Ovary (tissue), 7 donors: ENCODE measurements at regions not wholly inside any gene's neighbourhood (a gene's known extent, or its start where the extent isn't known, plus 50 kb on each side); places are given as distances from the start of the nearest gene placed in this dataset.

Experiments used
- DNase-seq, 5 donors: peaks; one replicate each; pipeline ENCODE4 v3.0.0-alpha.2; 2019 to 2020
- H3K27ac ChIP-seq, 2 donors: fragments of 200-600 bp; one replicate each; pipeline versions ENCODE4 v1.5.1 to v1.8.0; 2019 to 2022
- H3K27me3 ChIP-seq: fragments of 200-600 bp; one replicate; pipeline ENCODE4 v1.8.0; 2022
- H3K36me3 ChIP-seq: fragments of 200-600 bp; sonication (generic); one replicate; pipeline ENCODE4 v1.5.1; 2019
- H3K4me1 ChIP-seq: one replicate; pipeline ENCODE4 v1.8.1; 2013; ENCODE audit warnings: mild to moderate bottlenecking, moderate library complexity; ENCODE audit not compliant: insufficient read depth
- H3K4me3 ChIP-seq: fragments of 200-600 bp; sonication (generic); one replicate; pipeline ENCODE4 v1.5.1; 2017
- H3K9me3 ChIP-seq, 2 donors: fragments of 200-600 bp in 1 of 2; sonication (generic) in 1 of 2; one replicate each; pipeline versions ENCODE4 v1.5.1 to v1.8.1; 2013 to 2019; ENCODE audit warnings: mild to moderate bottlenecking in 1 of 2, moderate library complexity in 1 of 2
- EP300 ChIP-seq: sonication (generic); formaldehyde crosslinking; IDR thresholded peaks from one replicate; pipeline ENCODE4 v1.6.1; 2017; ENCODE audit warnings: antibody characterized with exemption
- POLR2A ChIP-seq: fragments of 450-650 bp; IDR thresholded peaks from one replicate; pipeline ENCODE4 v1.6.1; 2017; ENCODE audit warnings: antibody characterized with exemption, mild to moderate bottlenecking, moderate library complexity
- WGBS, 3 donors: extraction: QIAGEN DNeasy Blood & Tissue Kit in 1 of 3; methylation state at CpG; one replicate each; pipeline versions ENCODE4 v1.1.5 to v1.1.7; 2013 to 2017; 5-methylcytosine and 5-hydroxymethylcytosine counted together
- intact Hi-C, 4 donors: fragments of 100-400 bp; cut with DNase I; formaldehyde crosslinking; loops; one replicate each; pipeline versions ENCODE4 v1.11.0 to v1.15.1; 2022 to 2023
- TF ChIP-seq, protein P1 (sequence below), 3 donors: fragments of 450-650 bp in 2 of 3; fragments of 200-600 bp in 1 of 3; IDR thresholded peaks; one replicate each; pipeline versions ENCODE4 v1.5.1 to v1.8.0; 2016 to 2022; ENCODE audit warnings: antibody characterized with exemption in 3 of 3, mild to moderate bottlenecking in 1 of 3
- donor health status: DM: no; HTN: no; CAD: no; lungs with moderate emphysema.
- donor health status: DM: no; HTN: no; CAD: no.
- donor health status: Bipolar disorder and iron deficiency.
- donor health status: DM: no; HTN: no; CAD: no.
- donor health status: DM: yes; HTN: yes; CAD: no.

- Histone ChIP-seq H3K27ac (no peak overlapping the region), H3K9me3 (no peaks in the 10 kb centered on the region), H3K27me3 (no peaks in the 10 kb centered on the region), H3K36me3 (no peaks in the 10 kb centered on the region), H3K4me1 (no peaks in the 10 kb centered on the region), H3K4me3 (no peak overlapping the region)
- TF ChIP-seq EP300 (no peak), POLR2A (no peak)
- TF ChIP-seq, protein P1, sequence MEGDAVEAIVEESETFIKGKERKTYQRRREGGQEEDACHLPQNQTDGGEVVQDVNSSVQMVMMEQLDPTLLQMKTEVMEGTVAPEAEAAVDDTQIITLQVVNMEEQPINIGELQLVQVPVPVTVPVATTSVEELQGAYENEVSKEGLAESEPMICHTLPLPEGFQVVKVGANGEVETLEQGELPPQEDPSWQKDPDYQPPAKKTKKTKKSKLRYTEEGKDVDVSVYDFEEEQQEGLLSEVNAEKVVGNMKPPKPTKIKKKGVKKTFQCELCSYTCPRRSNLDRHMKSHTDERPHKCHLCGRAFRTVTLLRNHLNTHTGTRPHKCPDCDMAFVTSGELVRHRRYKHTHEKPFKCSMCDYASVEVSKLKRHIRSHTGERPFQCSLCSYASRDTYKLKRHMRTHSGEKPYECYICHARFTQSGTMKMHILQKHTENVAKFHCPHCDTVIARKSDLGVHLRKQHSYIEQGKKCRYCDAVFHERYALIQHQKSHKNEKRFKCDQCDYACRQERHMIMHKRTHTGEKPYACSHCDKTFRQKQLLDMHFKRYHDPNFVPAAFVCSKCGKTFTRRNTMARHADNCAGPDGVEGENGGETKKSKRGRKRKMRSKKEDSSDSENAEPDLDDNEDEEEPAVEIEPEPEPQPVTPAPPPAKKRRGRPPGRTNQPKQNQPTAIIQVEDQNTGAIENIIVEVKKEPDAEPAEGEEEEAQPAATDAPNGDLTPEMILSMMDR (IDR thresholded peaks at IDR 0.05) = no peak
- no peak for DNase-seq
- 80 to 88% (median 81%) methylated on average over 4 of the region's 4 CpGs for WGBS, 3 donors
- intact Hi-C loops = no loop called here
Observed at GRCh38 chr2:16587601-16588000, 78.0 kb downstream of the CYRIA start.

DNA sequence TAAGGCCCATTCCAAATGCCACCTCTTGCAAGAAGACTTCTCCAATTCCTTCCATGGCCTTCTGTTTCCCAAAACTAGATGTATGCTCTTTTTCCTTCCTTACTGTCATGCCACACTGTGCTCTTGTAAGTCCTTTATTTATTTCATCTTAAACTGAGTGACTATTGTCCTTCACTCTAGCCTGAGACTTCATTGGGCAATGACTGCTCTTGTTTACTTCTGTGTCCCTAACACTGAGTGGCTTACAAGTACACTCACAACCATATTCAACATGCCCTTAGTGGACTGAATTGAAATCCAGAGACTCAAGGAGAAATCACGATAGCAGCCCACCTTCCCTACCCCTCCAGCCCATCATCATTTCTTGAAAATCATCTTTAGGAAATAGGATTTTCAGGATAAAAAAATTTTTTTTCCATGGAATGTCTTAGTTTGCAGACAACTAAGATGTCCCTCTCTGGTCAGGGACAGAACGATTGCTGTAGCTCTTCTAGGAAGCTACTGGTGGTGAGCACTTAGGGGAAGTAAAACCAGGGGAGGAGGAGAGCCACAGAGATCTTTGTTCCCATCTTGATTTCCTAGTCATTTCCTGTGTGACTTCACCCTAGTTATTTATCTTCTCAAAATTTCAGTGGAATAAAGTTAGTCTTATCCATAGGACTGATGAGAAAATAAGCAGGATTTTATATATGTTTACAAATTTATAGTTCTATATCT lies 80.7 kb downstream of the CYRIA start:
- intact Hi-C loops = no loop called here
- no peak for DNase-seq
- no peaks in the 10 kb centered on the region for H3K27me3 ChIP-seq
- no peak overlapping the region for H3K27ac ChIP-seq
- TF ChIP-seq EP300 (no peak), POLR2A (no peak)
- TF ChIP-seq, protein P1 (IDR thresholded peaks at IDR 0.05) = no peak
- WGBS, 3 donors = 85 to 91% (median 90%) methylated on average over 2 of the region's 2 CpGs
- H3K4me1 ChIP-seq = no peaks in the 10 kb centered on the region
- no peaks in the 10 kb centered on the region for H3K36me3 ChIP-seq
- H3K4me3 ChIP-seq = no peak overlapping the region
- no peaks in the 10 kb centered on the region for H3K9me3 ChIP-seq

DNA sequence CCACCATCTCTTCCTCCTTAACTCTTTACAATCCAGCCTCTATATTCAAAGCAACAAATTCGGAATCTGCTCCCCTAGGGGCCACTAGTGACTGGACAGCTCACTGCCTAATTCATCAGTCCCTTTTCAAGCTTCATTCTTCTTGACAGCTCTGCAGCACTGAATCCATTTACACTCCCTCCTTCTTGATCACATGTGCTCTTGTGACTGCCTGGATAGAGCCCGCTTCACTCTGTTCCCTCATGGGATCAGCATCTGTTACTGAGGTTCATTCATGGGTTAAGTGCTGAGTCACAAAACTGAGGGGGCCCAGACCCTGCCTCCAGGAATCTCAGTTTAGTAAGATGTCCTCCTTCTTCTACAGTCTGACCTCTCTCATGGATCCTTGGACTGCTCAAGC lies 81.5 kb downstream of the CYRIA start:
- H3K4me3 ChIP-seq = no peak overlapping the region

DNA sequence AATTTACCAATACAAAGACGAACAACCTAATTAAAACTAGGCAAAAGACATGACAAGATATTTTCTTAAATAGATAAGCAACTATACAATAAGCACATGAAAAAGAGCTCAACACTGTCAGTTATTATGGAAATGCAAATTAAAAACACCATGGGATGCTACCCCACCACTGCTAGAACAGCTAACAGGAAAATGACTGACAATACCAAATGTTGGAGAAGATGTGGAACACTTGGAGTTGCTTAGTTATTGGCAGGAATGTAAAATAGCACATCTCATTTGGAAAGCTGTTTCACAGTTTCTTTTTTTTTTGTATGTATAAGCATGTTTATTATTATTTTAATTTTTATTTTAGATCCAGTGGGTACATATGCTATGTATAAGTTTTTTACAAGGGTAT lies 84.4 kb downstream of the CYRIA start:
- 94 to 98% (median 96%) methylated on average over 1 of the region's 1 CpG for WGBS, 3 donors
- H3K9me3 ChIP-seq = no peaks in the 10 kb centered on the region
- DNase-seq = no peak
- no peak overlapping the region for H3K4me3 ChIP-seq
- TF ChIP-seq, protein P1 (IDR thresholded peaks at IDR 0.05) = no peak
- no peak for TF ChIP-seq POLR2A
- TF ChIP-seq EP300 = no peak
- no peaks in the 10 kb centered on the region for H3K36me3 ChIP-seq
- no peaks in the 10 kb centered on the region for H3K4me1 ChIP-seq
- no peak overlapping the region for H3K27ac ChIP-seq
- H3K27me3 ChIP-seq = no peaks in the 10 kb centered on the region
- intact Hi-C loops = no loop called here

More for the DNA sequence above, 81.5 kb downstream of the CYRIA start:
- Histone ChIP-seq H3K36me3 (no peaks in the 10 kb centered on the region), H3K27ac (no peak overlapping the region), H3K27me3 (no peaks in the 10 kb centered on the region), H3K4me1 (no peaks in the 10 kb centered on the region), H3K9me3 (no peaks in the 10 kb centered on the region)
- DNase-seq = no peak
- no peak for TF ChIP-seq POLR2A
- no peak for TF ChIP-seq EP300
- TF ChIP-seq, protein P1 (IDR thresholded peaks at IDR 0.05) = no peak
- intact Hi-C loops = no loop called here
- 84 to 97% (median 95%) methylated on average over 2 of the region's 2 CpGs for WGBS, 3 donors
